HG03575 (cell line): ENCODE measurements at regions not wholly inside any gene's neighbourhood (a gene's known extent, or its start where the extent isn't known, plus 50 kb on each side); places are given as distances from the start of the nearest gene placed in this dataset.

Experiments
- ATAC-seq: cut with Tn5 transposase; IDR thresholded peaks from one replicate; pipeline ENCODE4 v1.9.1; 2021; ENCODE audit not compliant: unreplicated experiment, insufficient number of reproducible peaks, low FRiP score; ENCODE audit errors: extremely low read depth

DNA sequence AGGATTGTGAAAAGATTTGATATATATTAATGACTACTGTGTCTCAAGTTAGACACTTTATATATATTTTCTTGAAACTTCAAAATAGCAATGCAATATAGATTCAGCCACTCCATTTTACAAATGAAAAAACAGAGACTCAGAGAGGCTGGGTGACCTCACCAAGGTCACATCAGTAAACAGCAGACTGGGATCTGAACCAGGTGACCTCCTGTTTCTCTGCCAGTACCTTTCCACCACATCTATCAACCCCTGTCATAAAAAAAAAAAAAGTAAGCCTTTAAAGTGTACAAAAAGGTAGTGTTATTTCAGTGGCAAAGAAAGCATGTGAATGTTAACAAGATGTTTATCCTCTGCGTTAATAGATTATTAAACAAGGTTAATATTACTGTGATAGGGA is 466.5 kb upstream of the DYNLRB2 start:
- no peak for ATAC-seq

DNA sequence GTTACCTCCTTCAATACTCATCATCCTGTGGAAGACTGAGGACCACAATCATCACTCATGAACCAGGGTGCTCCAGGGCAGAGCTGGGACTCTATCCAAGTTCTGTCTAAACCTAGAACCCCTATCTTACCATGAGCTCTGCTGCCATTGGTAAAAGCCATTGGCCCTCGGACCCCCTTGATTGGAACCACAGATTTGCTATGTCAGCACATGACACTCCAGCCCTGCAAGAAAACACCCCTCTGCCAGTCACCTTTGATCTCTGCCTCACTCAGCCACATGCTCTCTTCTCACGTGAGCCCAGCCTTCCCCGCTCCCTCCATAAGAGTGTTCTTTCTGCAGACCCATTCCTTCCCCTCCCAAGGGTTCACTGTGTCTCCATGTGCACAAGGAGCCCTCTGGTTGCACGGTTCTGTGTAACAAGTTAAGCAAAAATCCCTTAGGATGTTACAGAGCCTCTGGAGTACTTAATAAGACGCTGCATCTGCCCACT is 468.8 kb upstream of the DYNLRB2 start:
- no peak for ATAC-seq

DNA sequence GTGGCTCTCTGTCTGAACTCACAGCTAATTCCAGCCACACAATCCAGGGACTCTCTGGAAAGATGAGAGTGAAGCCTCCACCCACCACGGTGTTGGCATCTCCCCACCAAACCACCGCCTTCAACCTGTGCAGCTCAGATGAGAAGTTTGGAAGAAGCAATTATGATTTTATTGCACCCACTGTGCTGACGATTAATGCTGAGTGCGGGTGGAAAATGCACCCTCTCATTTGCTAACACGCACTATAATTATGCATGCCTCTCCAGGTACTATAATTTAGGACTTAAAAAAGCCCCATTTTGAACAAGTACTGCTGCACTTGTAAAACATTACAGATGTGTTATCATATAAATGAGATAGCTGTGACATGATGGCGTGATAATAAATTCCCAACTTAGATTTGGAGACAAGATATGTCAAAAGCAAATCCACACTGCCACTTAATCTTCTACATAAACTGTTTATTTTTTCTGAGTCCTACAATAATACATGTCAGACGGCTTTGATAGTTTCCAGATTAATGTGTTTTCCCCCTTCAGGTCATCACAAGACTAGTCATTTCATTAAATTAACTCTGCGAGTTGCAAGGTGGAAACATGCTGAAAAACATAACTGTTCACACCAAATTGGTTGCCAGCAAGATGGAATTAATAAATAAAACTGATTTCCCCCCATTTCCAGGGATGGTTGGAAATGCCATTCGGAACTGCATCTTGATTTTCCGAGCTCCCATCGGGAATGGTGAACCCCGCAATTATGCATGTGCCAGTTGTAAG is 466.5 kb upstream of the MAF start:
- no peak for ATAC-seq

DNA sequence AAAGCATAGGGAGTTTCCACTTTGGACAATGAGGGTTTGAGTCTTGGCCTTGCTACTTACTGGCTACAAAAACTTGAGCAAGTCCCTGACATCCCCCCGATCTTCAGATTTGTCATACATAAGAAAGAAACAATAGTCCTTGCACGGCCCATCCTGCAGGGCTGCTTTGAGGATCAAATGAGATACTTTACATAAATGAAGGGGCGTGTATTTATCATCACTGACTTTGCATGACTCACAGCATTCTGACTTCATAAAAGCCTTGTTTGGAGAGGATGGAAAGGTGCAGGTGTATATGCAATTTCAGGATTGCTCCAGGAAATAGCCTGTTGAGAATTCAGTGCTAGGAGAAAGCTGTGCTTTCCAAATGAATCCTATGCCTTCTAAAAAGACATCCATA is 465.0 kb upstream of the MAF start:
- no peak for ATAC-seq

DNA sequence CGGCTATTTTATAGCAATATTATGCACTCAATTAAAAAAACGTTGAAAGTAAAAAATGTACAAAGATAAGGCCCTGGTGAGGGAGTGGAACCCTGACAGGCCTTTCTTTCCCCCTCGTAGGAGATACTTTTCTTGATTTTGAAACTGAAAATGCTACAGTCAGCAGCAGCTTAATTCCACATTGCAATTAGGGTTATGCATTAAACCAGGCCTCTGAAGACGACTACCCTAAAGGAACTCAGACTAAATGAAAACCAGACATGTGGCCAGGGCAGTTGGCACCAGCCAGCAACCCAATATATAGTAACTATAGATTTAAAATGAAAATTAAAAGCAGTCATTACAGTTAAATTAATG is 463.2 kb upstream of the MAF start:
- no peak for ATAC-seq

DNA sequence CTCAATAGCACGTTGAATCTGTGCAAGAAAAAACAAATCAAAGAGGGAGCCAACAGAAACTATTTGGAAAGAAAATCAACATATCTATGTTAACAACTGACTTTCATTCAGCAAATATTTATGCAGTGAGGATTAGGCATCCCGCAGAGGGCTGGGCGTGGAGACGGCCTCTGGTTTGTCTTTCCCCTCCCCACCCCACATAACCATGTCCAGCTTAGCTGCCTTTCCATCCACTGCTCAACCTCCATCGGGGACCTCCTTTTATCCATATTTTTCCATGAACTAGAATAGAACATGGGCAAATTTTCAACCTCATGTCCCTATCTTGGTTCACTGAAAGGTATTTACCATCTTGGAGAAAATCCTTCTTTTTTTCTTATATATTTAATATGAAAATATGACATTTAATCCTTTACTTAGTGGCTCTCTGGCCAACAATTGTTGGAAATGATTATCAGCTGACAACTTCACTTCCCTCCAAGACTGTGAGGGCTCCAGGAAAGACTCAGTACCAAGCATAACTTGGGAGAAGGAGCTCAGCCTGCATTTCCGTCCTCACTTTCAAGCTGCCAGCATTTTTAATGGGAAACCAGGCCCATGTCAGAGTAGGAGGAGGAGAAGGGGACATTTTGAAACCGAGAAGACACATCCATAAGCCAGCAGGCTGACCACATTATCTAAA is 462.6 kb upstream of the MAF start:
- ATAC-seq: no peak

DNA sequence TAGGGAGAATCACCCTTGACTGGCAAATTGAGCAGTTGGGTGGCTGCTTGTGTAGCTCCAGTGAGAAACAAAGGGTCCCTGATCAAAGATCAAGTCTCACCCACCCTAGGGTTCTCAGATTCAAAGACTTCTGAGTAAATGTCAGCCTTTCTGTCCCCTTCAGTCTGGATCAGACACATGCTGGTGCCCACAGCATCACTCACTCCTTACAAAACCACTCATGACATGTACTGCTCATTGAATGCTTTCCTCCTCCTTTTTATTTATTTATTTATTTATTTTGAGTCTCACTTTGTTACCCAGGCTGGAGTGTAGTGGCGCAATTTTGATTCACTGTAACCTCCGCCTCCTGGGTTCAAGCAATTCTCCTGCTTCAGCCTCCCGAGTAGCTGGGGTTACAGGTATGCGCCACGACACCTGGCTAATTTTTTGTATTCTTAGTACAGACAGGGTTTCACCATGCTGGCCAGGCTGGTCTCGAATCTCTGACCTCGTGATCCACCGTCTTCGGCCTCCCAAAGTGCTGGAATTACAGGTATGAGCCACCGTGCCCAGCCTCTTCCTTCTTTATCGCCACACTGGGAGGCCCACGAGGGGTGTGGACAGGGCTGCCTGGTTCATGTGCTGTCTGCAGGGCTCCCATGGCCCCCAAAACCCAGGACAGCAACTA is 462.0 kb upstream of the MAF start:
- ATAC-seq: no peak

DNA sequence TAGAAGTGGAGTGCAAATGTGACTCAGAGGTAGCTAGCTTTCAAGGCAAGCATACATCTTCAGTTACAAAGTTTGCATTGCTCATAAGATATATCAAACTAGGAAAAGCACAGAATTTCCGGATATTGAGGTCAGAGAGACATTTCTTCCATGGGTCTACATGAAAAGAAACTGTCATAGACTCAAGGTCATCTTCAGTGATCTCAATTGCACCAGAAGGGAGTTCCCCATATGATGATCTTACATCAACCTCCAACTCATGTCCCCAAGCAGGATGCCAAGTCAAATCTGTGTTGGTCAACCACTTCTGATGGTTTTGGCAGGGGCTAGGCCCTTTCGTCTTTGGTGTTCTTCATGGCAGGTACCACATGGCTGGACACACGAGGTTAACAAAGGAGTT is 459.9 kb upstream of the MAF start:
- no peak for ATAC-seq

DNA sequence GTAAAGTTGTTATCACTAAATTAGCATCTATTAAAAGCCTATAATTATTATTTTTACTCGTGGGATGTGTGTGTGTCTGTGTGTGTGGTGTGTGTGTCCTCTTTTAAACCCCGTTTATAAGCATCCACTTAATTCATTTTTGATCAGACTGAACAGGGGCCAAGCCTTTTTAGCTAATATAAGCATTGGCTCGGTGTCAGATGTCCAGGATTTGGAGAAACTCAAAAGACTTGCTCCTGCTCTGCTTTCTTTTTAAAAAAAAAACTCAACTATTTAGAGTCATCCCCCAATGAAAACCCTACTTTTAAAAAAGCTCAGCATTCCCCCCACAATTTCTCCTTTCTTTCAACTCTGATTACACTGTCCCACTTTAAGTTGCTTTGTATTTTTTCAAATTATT is 459.3 kb upstream of the MAF start:
- ATAC-seq: no peak

DNA sequence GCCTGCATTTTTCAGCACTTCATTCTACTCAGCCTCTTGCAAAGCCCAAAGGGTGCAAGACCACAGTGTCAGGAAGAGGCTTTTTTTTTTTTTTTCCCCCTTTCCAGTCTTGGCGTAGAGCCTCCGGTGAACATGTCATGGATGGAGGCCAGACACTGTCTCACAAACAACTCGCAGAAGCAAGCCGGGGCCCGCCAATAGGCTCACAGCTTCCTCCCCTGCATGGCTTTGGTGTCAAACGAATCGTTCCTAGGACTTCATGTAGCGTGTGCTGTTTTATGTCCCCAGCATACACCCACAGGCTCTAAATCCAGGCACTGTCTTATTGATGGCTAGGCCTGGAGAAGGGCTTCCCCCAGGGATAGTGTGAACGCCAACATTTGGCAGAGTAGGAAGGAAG is 457.7 kb upstream of the MAF start:
- ATAC-seq: no peak

DNA sequence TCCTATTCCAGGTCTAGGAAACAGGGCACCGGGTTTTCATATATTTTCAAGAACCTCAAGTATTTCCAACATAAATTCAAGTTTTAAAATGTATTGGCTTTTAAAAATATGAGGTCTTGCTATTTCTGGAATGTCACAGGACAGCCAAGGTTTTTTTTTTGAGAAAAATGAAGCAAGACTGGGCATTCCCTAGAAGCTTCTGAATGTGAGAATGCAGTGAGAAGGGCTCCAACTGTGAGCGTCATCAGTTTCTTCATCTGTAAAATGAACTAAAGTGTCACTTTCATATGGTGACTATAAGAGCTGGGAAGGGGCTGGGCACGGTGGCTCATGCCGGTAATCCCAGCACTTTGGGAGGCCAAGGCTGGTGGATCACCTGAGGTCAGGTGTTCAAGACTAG is 455.8 kb upstream of the MAF start:
- no peak for ATAC-seq

DNA sequence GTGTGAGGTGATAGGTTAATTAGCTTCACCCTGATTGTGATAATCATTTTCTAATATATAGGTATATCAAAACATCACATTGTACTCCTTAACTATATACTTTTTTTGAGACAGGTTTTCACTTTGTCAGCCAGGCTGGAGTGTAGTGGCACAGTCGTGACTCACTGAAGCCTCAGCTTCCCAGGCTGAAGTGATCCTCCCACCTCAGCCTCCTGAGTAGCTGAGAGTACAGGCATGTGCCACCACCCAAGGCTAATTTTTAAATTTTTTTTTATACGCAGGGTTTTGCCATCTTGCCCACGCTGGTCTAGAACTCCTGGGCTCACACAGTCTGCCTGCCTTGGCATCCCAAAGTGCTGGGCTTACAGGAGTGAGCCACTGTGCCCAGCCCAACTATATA is 455.3 kb upstream of the MAF start:
- ATAC-seq: no peak

DNA sequence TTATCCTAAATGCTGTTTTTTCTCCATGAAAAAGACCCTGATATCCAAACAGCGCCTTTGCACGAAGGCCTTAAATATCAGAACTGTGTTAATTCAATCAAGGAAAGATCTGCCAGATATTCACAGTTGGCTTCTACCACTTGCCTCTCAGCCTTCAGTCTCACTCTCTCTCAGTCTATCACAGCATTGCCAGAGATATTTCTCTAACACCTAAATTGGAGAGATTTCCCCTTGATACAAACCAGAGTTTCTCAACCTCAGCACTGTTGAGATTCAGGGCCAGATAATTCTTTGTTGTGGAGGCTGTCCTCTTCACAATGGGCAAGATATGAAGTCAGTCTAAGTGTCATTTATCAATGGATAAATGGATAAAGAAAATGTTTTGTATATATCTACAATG is 454.1 kb upstream of the MAF start:
- ATAC-seq: no peak

DNA sequence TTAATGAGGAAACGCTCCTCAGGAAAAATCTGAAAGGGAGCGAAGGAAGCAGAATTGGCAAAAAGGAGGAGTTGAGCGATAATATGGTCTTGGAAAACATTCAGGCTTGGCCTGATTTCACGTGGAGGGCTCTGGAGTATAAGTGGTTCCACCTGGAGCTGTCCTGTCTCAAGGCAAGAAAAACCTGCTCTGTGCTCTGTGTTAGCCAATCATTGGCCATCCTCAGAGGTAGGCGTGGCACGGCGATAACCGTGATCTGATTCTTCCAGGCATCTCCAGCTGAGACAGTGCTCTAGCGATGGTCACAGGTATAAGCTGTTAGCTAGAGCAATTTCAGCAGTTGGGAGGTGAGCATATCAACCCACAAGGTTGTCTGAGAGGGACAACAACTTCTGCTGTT is 450.5 kb upstream of the MAF start:
- no peak for ATAC-seq

DNA sequence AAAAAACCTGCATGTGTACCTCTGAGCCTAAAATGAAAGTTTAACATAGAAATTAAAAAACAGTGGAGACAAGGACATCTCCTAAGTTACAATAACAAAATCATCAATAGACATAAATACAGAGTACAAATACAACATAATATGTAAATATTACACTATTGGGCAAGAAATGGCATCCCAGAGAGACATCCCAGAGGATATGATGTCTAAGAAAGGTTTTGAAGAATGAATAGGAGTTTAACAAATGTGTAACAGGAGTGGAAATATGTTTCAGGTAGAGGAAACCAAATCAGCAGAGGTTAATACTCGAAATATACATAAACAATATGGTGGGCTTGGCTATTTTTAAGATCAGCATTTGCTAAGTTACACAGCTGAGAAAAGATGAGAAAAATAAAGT is 447.7 kb upstream of the MAF start:
- ATAC-seq: no peak

DNA sequence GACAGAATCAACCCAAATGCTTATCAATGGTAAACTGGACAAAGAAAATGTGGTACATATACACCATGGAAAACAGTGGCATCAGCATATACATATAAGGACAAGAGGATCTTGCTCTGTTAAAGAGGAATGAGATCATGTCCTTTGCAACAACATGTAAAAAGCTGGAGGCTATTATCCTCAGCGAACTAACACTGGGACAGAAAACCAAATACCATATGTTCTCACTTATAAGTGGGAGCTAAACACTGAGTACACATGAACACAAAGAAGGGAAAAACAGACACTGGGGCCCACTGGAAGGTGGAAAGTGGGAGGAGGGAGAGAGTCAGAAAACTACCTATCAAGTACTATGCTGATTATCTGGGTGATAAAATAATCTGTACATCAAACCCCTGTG is 447.3 kb upstream of the MAF start:
- ATAC-seq: no peak

DNA sequence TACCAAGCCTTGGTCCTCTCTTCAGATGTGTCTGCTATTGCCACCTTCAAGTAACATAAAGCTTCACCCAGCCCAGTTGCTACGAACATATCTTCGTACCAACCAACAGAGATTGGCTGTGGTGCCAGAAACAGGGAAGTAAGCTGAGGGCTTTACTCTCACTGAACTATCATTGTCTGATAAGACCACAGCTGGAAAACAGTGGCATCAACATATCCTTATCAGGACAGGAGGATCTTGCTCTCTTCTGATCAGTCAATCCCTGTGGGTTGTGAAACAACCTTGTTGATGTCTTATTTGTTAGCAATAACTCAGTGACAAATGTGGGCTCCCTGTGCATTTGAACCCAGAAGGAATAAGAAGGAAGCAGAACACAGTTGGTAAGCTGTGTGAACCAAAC is 446.3 kb upstream of the MAF start:
- ATAC-seq: no peak

DNA sequence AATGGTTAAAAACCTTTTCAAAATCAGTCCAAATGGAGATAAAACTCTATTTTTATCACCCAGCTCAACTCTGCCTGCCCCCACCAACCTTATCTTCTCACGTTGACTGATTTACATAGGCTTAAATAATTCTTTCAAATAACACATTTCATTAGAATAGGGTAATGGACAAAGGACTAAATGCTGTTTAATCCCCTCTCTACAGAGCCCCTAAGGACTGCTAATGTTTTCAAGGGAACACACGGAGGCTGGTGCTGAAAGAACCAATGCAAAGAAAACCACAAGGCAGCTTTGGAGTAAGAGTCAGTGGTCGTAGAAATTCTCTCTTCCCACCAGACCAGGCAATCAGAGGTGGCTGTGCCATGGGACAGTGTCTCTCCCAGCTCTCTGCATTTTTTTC is 445.7 kb upstream of the MAF start:
- no peak for ATAC-seq

DNA sequence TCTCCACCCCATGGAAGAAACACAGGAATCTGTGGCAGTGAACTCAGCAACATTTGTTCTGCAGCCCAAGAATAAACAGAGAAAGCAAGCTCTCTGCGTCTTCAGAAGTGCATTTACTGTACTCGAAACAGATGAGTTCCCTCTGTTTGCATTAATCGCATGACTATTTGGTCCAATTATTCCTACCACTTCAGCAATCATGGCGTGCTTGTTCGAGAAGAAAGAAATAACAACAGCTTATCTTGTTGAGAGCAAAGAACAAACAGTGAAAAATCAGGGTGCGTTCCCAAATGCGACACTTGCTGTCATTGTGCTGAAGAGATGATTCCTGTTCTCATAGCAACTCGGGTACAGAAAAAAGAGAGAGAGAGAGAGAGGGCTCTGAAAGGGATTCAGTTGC is 445.3 kb upstream of the MAF start:
- ATAC-seq: no peak

DNA sequence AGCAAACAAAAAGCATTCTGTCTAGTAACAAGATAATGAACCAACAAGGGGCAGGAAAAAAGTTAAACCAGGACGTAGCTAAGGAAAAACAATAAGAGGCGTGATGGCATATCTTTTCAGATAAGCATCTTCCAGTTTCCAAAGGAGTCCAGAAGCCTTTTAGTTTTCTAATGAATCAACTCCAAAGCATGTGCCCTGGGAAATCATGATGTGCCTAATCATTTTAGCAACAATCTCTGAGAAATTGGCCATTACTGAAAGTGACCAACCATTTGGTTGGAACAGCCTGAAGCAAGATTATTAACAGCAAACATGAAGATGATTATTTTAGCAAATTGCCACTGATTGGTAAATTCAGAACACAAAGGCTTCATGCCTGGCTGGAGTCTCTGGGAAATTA is 440.9 kb upstream of the MAF start:
- no peak for ATAC-seq
